Amniotic epithelial cell (primary cell): ENCODE measurements at regions not wholly inside any gene's neighbourhood (a gene's known extent, or its start where the extent isn't known, plus 50 kb on each side); places are given as distances from the start of the nearest gene placed in this dataset.
"Not testable (repeated sequence)": the region's sequence is repeated elsewhere in the genome, so short reads cannot be mapped to it uniquely, and the experiment has no call there.

Experiments
- DNase-seq: peaks from one replicate; pipeline ENCODE4 v3.0.0-alpha.2; 2010; ENCODE audit warnings: low read depth

GRCh38 chr2:53200072-53200471 is 567.5 kb upstream of the CHAC2 start:
- DNase-seq, result no peak

- no peak for DNase-seq
Measured at GRCh38 chr2:53188851-53189510, 578.6 kb upstream of the CHAC2 start.

GRCh38 chr2:53183581-53183980 is 584.0 kb upstream of the CHAC2 start:
- no peak for DNase-seq

- no peak for DNase-seq
Measured at GRCh38 chr2:53182601-53183000, 585.0 kb upstream of the CHAC2 start.

GRCh38 chr2:53181759-53182158 is 585.8 kb upstream of the CHAC2 start:
- no peak for DNase-seq

- DNase-seq, result no peak
Measured at GRCh38 chr2:53177327-53177726, 590.3 kb upstream of the CHAC2 start.

- DNase-seq, result no peak
Measured at GRCh38 chr2:53174539-53174938, 593.1 kb upstream of the CHAC2 start.

GRCh38 chr2:53173698-53174455 is 593.7 kb upstream of the CHAC2 start:
- DNase-seq, result no peak

- no peak for DNase-seq
Measured at GRCh38 chr2:53173091-53173490, 594.5 kb upstream of the CHAC2 start.

GRCh38 chr2:53170466-53170865 is 597.1 kb upstream of the CHAC2 start:
- DNase-seq, result peak; percentile 2

- DNase-seq, result no peak
Measured at GRCh38 chr2:53167227-53167626, 600.4 kb upstream of the CHAC2 start.

- no peak for DNase-seq
Measured at GRCh38 chr2:53150146-53150545, 617.5 kb upstream of the CHAC2 start.

- no peak for DNase-seq
Measured at GRCh38 chr2:53148221-53148620, 619.4 kb upstream of the CHAC2 start.

GRCh38 chr2:53131416-53131815 is 636.2 kb upstream of the CHAC2 start:
- peak; percentile 56 for DNase-seq

- peak; percentile 82 for DNase-seq
Measured at GRCh38 chr2:53130441-53130943, 637.1 kb upstream of the CHAC2 start.

- peak; percentile 94 for DNase-seq
Measured at GRCh38 chr2:53129851-53130250, 637.8 kb upstream of the CHAC2 start.

- DNase-seq, result no peak
Measured at GRCh38 chr2:53127061-53127650, 640.4 kb upstream of the CHAC2 start.

GRCh38 chr2:53114991-53115390 is 652.6 kb upstream of the CHAC2 start:
- no peak for DNase-seq

GRCh38 chr2:53114582-53114981 is 653.0 kb upstream of the CHAC2 start:
- no peak for DNase-seq

- not testable (repeated sequence) for DNase-seq
Measured at GRCh38 chr2:53112408-53112807, 655.2 kb upstream of the CHAC2 start.

- no peak for DNase-seq
Measured at GRCh38 chr2:53111406-53111805, 656.2 kb upstream of the CHAC2 start.

- no peak for DNase-seq
Measured at GRCh38 chr2:53111004-53111403, 656.6 kb upstream of the CHAC2 start.

GRCh38 chr2:53108246-53108645 is 659.4 kb upstream of the CHAC2 start:
- no peak for DNase-seq
